B cell (primary cell): ENCODE measurements at regions not wholly inside any gene's neighbourhood (a gene's known extent, or its start where the extent isn't known, plus 50 kb on each side); places are given as distances from the start of the nearest gene placed in this dataset.

Experiments used
- ATAC-seq: fragments of 200-7000 bp; cut with Tn5 transposase; one replicate; pipeline ENCODE4 v1.10.0; 2021; ENCODE audit warnings: low read depth, mild to moderate bottlenecking, moderate number of reproducible peaks, moderate library complexity
- CTCF ChIA-PET: fragments of 350-600 bp; sonication (Branson Sonifier 250); formaldehyde crosslinking; loops from one replicate; lab custom pipeline; 2021; ENCODE audit warnings: antibody characterized with exemption, inconsistent platforms; lab: Charles Lee
- POLR2A ChIA-PET: fragments of 350-600 bp; sonication (Branson Sonifier 250); formaldehyde crosslinking; loops from one replicate; lab custom pipeline; 2021; ENCODE audit warnings: antibody characterized with exemption; lab: Charles Lee
- DNase-seq: peaks from one replicate; pipeline ENCODE4 v3.0.0; 2013
- H2AFZ ChIP-seq: 2 replicates; pipeline ENCODE4 v1.6.1; 2012; ENCODE audit warnings: mild to moderate bottlenecking, low read depth, low read length; ENCODE audit not compliant: insufficient read depth, poor library complexity, severe bottlenecking
- H3K27ac ChIP-seq, 2 donors: 1 replicate in 1 of 2; 2 replicates in 1 of 2; pipeline ENCODE4 v1.5.1; 2012 to 2013; ENCODE audit warnings: low read length in 2 of 2, mild to moderate bottlenecking in 2 of 2, moderate library complexity in 1 of 2
- H3K27me3 ChIP-seq, 4 experiments: fragments of 200-600 bp in 1 of 4; sonication (generic) in 1 of 4; replicated peaks in 1 of 4; 1 replicate in 2 of 4; 2 replicates in 2 of 4; pipeline versions ENCODE4 v1.6.1 to v1.7.0; 2013 to 2016; ENCODE audit warnings: low read length in 3 of 4, mild to moderate bottlenecking in 2 of 4, mixed read lengths in 1 of 4, moderate library complexity in 1 of 4; ENCODE audit not compliant: insufficient read depth in 4 of 4, control insufficient read depth in 3 of 4; ENCODE audit errors: control extremely low read depth in 1 of 4
- H3K36me3 ChIP-seq, 2 experiments: replicated peaks in 1 of 2; 1 replicate in 1 of 2; 2 replicates in 1 of 2; pipeline versions ENCODE4 v1.6.1 to v1.7.1; 2013; ENCODE audit warnings: low read length in 1 of 2; ENCODE audit not compliant: insufficient read depth in 2 of 2, control insufficient read depth in 1 of 2; ENCODE audit errors: control extremely low read depth in 1 of 2, extremely low read depth in 1 of 2
- H3K4me1 ChIP-seq, 2 donors: fragments of 200-600 bp in 1 of 2; sonication (generic) in 1 of 2; 1 replicate in 1 of 2; 2 replicates in 1 of 2; pipeline versions ENCODE4 v1.5.1 to v1.6.1; 2013 to 2017; ENCODE audit warnings: low read length in 2 of 2; ENCODE audit not compliant: control insufficient read depth in 2 of 2, insufficient read depth in 2 of 2
- H3K4me2 ChIP-seq: replicated peaks from 2 replicates; pipeline ENCODE3; 2012; ENCODE audit warnings: mild to moderate bottlenecking, low read depth, low read length; ENCODE audit not compliant: poor library complexity, severe bottlenecking
- H3K4me3 ChIP-seq, 5 experiments: fragments of 200-600 bp in 1 of 5; sonication (generic) in 1 of 5; 1 replicate in 3 of 5; 2 replicates in 2 of 5; pipeline versions ENCODE4 v1.5.1 to v1.7.0; 2011 to 2016; ENCODE audit warnings: low read length in 4 of 5, mild to moderate bottlenecking in 4 of 5, low read depth in 2 of 5, control low read depth in 1 of 5, moderate library complexity in 1 of 5; ENCODE audit not compliant: insufficient read depth in 1 of 5; ENCODE audit errors: control extremely low read depth in 1 of 5, extremely low read depth in 1 of 5
- H3K79me2 ChIP-seq: fragments of 200-600 bp; sonication (generic); one replicate; pipeline ENCODE4 v1.6.0; 2016; ENCODE audit warnings: low read length; ENCODE audit not compliant: control insufficient read depth, insufficient read depth
- H3K9ac ChIP-seq: fragments of 200-600 bp; sonication (generic); 2 replicates; pipeline ENCODE4 v1.6.1; 2017; ENCODE audit warnings: mild to moderate bottlenecking, low read length, moderate library complexity
- H3K9me3 ChIP-seq, 3 donors: one replicate each; pipeline versions ENCODE4 v1.6.1 to v1.7.1; 2013; ENCODE audit warnings: low read length in 2 of 3; ENCODE audit not compliant: control insufficient read depth in 2 of 3, insufficient read depth in 1 of 3; ENCODE audit errors: control extremely low read depth in 1 of 3
- H4K20me1 ChIP-seq: 2 replicates; pipeline ENCODE4 v1.6.0; 2012; ENCODE audit warnings: mild to moderate bottlenecking, low read length; ENCODE audit not compliant: insufficient read depth, control insufficient read depth, poor library complexity, severe bottlenecking
- H3K27ac Mint-ChIP-seq: one replicate; pipeline ENCODE4 v1.8.0; 2021; ENCODE audit warnings: mixed read lengths
- H3K27me3 Mint-ChIP-seq: one replicate; pipeline ENCODE4 v1.8.0; 2021; ENCODE audit warnings: mixed read lengths
- H3K4me1 Mint-ChIP-seq: one replicate; pipeline ENCODE4 v1.8.0; 2021; ENCODE audit warnings: mixed read lengths
- H3K4me3 Mint-ChIP-seq: one replicate; pipeline ENCODE4 v1.8.0; 2021; ENCODE audit warnings: mixed read lengths
- H3K9me3 Mint-ChIP-seq: one replicate; pipeline ENCODE4 v1.8.0; 2022; ENCODE audit warnings: mixed read lengths; ENCODE audit not compliant: insufficient read depth
- CTCF ChIP-seq: fragments of 200-600 bp; IDR thresholded peaks from one replicate; pipeline ENCODE4 v1.8.0; 2022; ENCODE audit warnings: antibody characterized with exemption, mild to moderate bottlenecking
- EZH2 ChIP-seq: IDR thresholded peaks from 2 replicates; pipeline ENCODE4 v1.6.1; 2012; ENCODE audit warnings: borderline replicate concordance, low read depth, mild to moderate bottlenecking, moderate library complexity, low read length; ENCODE audit not compliant: insufficient read depth, poor library complexity, severe bottlenecking
- WGBS: methylation state at CpG from one replicate; pipeline ENCODE4 v1.1.5; 2013; ENCODE audit warnings: missing lambda C conversion rate; ENCODE audit not compliant: insufficient coverage; 5-methylcytosine and 5-hydroxymethylcytosine counted together
- intact Hi-C: fragments of 100-400 bp; cut with micrococcal nuclease; formaldehyde crosslinking; loops from one replicate; pipeline ENCODE4 v1.10.0; 2022

GRCh38 chr15:39506146-39506545 is 74.7 kb upstream of the THBS1 start:
- Histone ChIP-seq H3K9ac (no peak overlapping the region), H3K4me2 (no peak overlapping the region), H4K20me1 (no peaks in the 10 kb centered on the region), H3K27me3 (no peaks in the 10 kb centered on the region), H3K4me1 (no peaks in the 10 kb centered on the region), H3K27ac (no peak overlapping the region), H3K9me3 (no peaks in the 10 kb centered on the region), H2AFZ (no peak overlapping the region), H3K4me3 (no peak overlapping the region), H3K79me2 (no peaks in the 10 kb centered on the region), H3K36me3 (no peaks in the 10 kb centered on the region)
- no peaks in the 10 kb centered on the region for H3K9me3 Mint-ChIP-seq
- no peaks in the 10 kb centered on the region for H3K4me1 Mint-ChIP-seq
- peaks cover 8% of the 10 kb centered on the region for H3K27me3 Mint-ChIP-seq
- DNase-seq (no peak), ATAC-seq (no peak)
- no peak overlapping the region for H3K27ac Mint-ChIP-seq
- intact Hi-C loops, result no loop called here
- ChIA-PET POLR2A (no interaction called here), CTCF (no interaction called here)
- no CpG with 5 or more reads among the region's 1 CpG for WGBS
- no peak overlapping the region for H3K4me3 Mint-ChIP-seq
- TF ChIP-seq EZH2 (no peak), CTCF (no peak)

GRCh38 chr15:39508536-39508935 is 72.3 kb upstream of the THBS1 start:
- no peaks in the 10 kb centered on the region for H4K20me1 ChIP-seq
- H2AFZ ChIP-seq, result no peak overlapping the region
- no peaks in the 10 kb centered on the region for H3K36me3 ChIP-seq
- no peak overlapping the region for H3K4me2 ChIP-seq
- no peaks in the 10 kb centered on the region for H3K79me2 ChIP-seq
- peaks cover 11% of the 10 kb centered on the region for H3K27me3 Mint-ChIP-seq
- ATAC-seq, result no peak
- WGBS, result 82% methylated on average over 2 of the region's 7 CpGs
- no peaks in the 10 kb centered on the region for H3K9me3 Mint-ChIP-seq
- peaks cover 0 to 2% (median 0%) of the 10 kb centered on the region in 4 experiments for H3K27me3 ChIP-seq
- ChIA-PET POLR2A (no interaction called here), CTCF (no interaction called here)
- intact Hi-C loops, result no loop called here
- no peaks in the 10 kb centered on the region for H3K4me1 ChIP-seq
- no peak overlapping the region for H3K4me3 Mint-ChIP-seq
- TF ChIP-seq EZH2 (no peak), CTCF (no peak)
- H3K4me3 ChIP-seq, result no peak overlapping the region
- H3K9me3 ChIP-seq, result peaks cover 0 to 3% (median 0%) of the 10 kb centered on the region in 3 donors
- DNase-seq, result no peak
- no peak overlapping the region for H3K27ac ChIP-seq
- H3K9ac ChIP-seq, result no peak overlapping the region
- no peaks in the 10 kb centered on the region for H3K4me1 Mint-ChIP-seq
- H3K27ac Mint-ChIP-seq, result no peak overlapping the region
